Ovary (tissue), 3 donors: ENCODE measurements at regions not wholly inside any gene's neighbourhood (a gene's known extent, or its start where the extent isn't known, plus 50 kb on each side); places are given as distances from the start of the nearest gene placed in this dataset.

ENCODE experiments used
- CTCF ChIP-seq, 3 donors: fragments of 450-650 bp in 2 of 3; fragments of 200-600 bp in 1 of 3; IDR thresholded peaks; one replicate each; pipeline versions ENCODE4 v1.5.1 to v1.8.0; 2016 to 2022; ENCODE audit warnings: antibody characterized with exemption in 3 of 3, mild to moderate bottlenecking in 1 of 3
- POLR2A ChIP-seq: fragments of 450-650 bp; IDR thresholded peaks from one replicate; pipeline ENCODE4 v1.6.1; 2017; ENCODE audit warnings: antibody characterized with exemption, mild to moderate bottlenecking, moderate library complexity
- donor health status: DM: no; HTN: no; CAD: no.

- TF ChIP-seq POLR2A = no peak
- no peak for TF ChIP-seq CTCF (IDR thresholded peaks at IDR 0.05)
These were observed 139.1 kb upstream of the ZPLD1 start for GRCh38 chr3:102295756-102296155.
